Keratinocyte (primary cell): ENCODE measurements at regions not wholly inside any gene's neighbourhood (a gene's known extent, or its start where the extent isn't known, plus 50 kb on each side); places are given as distances from the start of the nearest gene placed in this dataset.
"Not testable (repeated sequence)": the region's sequence is repeated elsewhere in the genome, so short reads cannot be mapped to it uniquely, and the experiment has no call there.

Source experiments
- DNase-seq: peaks from one replicate; pipeline ENCODE4 v3.0.0-alpha.2; 2011; ENCODE audit warnings: low read depth, missing footprints, low spot score
- FAIRE-seq: peaks from 2 replicates; lab custom pipeline; 2011; peaks lifted over from hg19 to GRCh38; lab: Jason Lieb, UNC
- H2AFZ ChIP-seq: 2 replicates; pipeline ENCODE4 v1.6.0; 2012; ENCODE audit warnings: low read length, control low read depth, inconsistent platforms; ENCODE audit not compliant: control insufficient read depth
- H3K27ac ChIP-seq: 2 replicates; pipeline ENCODE4 v1.5.1; 2011; ENCODE audit warnings: low read length; ENCODE audit not compliant: control insufficient read depth, insufficient read depth
- H3K27me3 ChIP-seq: 3 replicates; pipeline ENCODE4 v1.6.0; 2011; ENCODE audit warnings: low read length; ENCODE audit not compliant: control insufficient read depth, insufficient read depth; ENCODE audit errors: extremely low read depth
- H3K36me3 ChIP-seq, 2 experiments: 2 replicates in 1 of 2; 3 replicates in 1 of 2; pipeline ENCODE4 v1.5.1; 2011; ENCODE audit warnings: low read length in 2 of 2, mild to moderate bottlenecking in 1 of 2; ENCODE audit not compliant: control insufficient read depth in 2 of 2, insufficient read depth in 2 of 2; ENCODE audit errors: extremely low read depth in 1 of 2
- H3K4me1 ChIP-seq: 3 replicates; pipeline ENCODE4 v1.5.1; 2011; ENCODE audit warnings: low read length; ENCODE audit not compliant: control insufficient read depth, insufficient read depth; ENCODE audit errors: extremely low read depth
- H3K4me2 ChIP-seq: 3 replicates; pipeline ENCODE4 v1.6.0; 2011; ENCODE audit warnings: low read depth, low read length; ENCODE audit not compliant: control insufficient read depth, insufficient read depth; ENCODE audit errors: extremely low read depth
- H3K4me3 ChIP-seq, 3 experiments: fragments of 200-600 bp in 1 of 3; sonication (generic) in 1 of 3; 2 replicates in 2 of 3; 3 replicates in 1 of 3; pipeline ENCODE4 v1.5.1; 2011 to 2016; ENCODE audit warnings: low read length in 3 of 3, mild to moderate bottlenecking in 3 of 3, control low read depth in 2 of 3, inconsistent platforms in 1 of 3, low read depth in 1 of 3, mixed read lengths in 1 of 3, mixed run types in 1 of 3, moderate library complexity in 1 of 3; ENCODE audit not compliant: control insufficient read depth in 2 of 3, insufficient read depth in 2 of 3; ENCODE audit errors: extremely low read depth in 1 of 3
- H3K79me2 ChIP-seq: 2 replicates; pipeline ENCODE4 v1.6.0; 2012; ENCODE audit warnings: low read length; ENCODE audit not compliant: control insufficient read depth, insufficient read depth
- H3K9ac ChIP-seq: 3 replicates; pipeline ENCODE4 v1.6.0; 2011; ENCODE audit warnings: low read length; ENCODE audit not compliant: control insufficient read depth, insufficient read depth; ENCODE audit errors: extremely low read depth
- H3K9me1 ChIP-seq: 3 replicates; pipeline ENCODE4 v1.6.0; 2011; ENCODE audit warnings: low read length; ENCODE audit not compliant: control insufficient read depth, insufficient read depth; ENCODE audit errors: extremely low read depth
- H3K9me3 ChIP-seq: 2 replicates; pipeline ENCODE4 v1.5.1; 2012; ENCODE audit warnings: low read depth, low read length; ENCODE audit not compliant: control insufficient read depth
- H4K20me1 ChIP-seq: 3 replicates; pipeline ENCODE4 v1.6.0; 2011; ENCODE audit warnings: low read length; ENCODE audit not compliant: control insufficient read depth, insufficient read depth; ENCODE audit errors: extremely low read depth
- EZH2 ChIP-seq: IDR thresholded peaks from one replicate; pipeline ENCODE4 v1.6.1; 2012; ENCODE audit warnings: inconsistent platforms, mild to moderate bottlenecking, low read length, moderate library complexity
- dilution Hi-C: fragments of 300-500 bp; cut with MboI; formaldehyde crosslinking; loops from one replicate; pipeline ENCODE4 v1.7.0; 2020; ENCODE audit warnings: low sequenced_read_pairs; ENCODE audit not compliant: extremely low pct_ligation_motif_present
- TF ChIP-seq, protein P1 (sequence below), 3 experiments: IDR thresholded peaks in 1 of 3; conservative IDR thresholded peaks in 1 of 3; optimal IDR thresholded peaks in 1 of 3; 2 replicates in 2 of 3; 3 replicates in 1 of 3; pipeline versions ENCODE3 to v1.5.1; 2011; ENCODE audit warnings: low read length in 3 of 3, mild to moderate bottlenecking in 3 of 3, moderate library complexity in 2 of 3, control low read depth in 1 of 3, inconsistent platforms in 1 of 3; ENCODE audit not compliant: insufficient read depth in 2 of 3; ENCODE audit errors: extremely low read depth in 1 of 3

DNA sequence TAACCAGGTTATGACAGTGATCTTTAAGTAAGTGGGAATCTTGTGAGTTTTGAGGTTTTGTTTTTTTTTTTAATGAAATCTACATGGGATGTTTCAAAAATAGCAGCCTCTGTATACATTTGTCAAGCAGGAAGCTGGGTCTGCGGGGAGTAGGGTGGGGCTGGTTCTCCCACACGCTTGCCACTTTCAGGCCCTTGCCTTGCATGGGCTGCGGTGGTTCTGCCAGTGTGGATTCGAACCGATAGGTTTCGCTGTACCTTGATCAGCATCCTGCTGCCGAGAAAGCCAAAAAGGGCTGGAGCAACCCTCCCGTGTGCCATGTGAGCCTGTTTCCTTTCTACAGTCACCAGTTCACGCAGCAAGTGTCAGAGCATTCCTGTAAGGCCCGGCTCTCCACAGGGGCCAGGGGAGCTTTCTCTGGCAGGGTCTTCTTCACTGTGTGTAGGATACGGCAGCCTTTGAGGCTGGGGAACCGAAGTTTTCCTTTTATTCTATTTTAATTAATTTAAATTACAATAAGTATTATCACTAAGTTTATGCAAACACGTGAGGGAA is 79.2 kb upstream of the SAMD11 start:
- FAIRE-seq, result no peak
- H3K36me3 ChIP-seq, result no peaks in the 10 kb centered on the region
- H3K4me3 ChIP-seq, result no peak overlapping the region
- no peak overlapping the region for H3K27ac ChIP-seq
- no peaks in the 10 kb centered on the region for H3K9me1 ChIP-seq
- H3K4me1 ChIP-seq, result peaks cover 4% of the 10 kb centered on the region
- DNase-seq, result no peak
- no peak overlapping the region for H2AFZ ChIP-seq
- H3K27me3 ChIP-seq, result no peaks in the 10 kb centered on the region
- H3K79me2 ChIP-seq, result no peaks in the 10 kb centered on the region
- H3K4me2 ChIP-seq, result no peak overlapping the region
- H3K9me3 ChIP-seq, result no peaks in the 10 kb centered on the region
- no peak for TF ChIP-seq EZH2
- TF ChIP-seq, protein P1, sequence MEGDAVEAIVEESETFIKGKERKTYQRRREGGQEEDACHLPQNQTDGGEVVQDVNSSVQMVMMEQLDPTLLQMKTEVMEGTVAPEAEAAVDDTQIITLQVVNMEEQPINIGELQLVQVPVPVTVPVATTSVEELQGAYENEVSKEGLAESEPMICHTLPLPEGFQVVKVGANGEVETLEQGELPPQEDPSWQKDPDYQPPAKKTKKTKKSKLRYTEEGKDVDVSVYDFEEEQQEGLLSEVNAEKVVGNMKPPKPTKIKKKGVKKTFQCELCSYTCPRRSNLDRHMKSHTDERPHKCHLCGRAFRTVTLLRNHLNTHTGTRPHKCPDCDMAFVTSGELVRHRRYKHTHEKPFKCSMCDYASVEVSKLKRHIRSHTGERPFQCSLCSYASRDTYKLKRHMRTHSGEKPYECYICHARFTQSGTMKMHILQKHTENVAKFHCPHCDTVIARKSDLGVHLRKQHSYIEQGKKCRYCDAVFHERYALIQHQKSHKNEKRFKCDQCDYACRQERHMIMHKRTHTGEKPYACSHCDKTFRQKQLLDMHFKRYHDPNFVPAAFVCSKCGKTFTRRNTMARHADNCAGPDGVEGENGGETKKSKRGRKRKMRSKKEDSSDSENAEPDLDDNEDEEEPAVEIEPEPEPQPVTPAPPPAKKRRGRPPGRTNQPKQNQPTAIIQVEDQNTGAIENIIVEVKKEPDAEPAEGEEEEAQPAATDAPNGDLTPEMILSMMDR (optimal IDR thresholded peaks at IDR 0.05 in 1 of 3, IDR thresholded peaks at IDR 0.05 in 1 of 3, conservative IDR thresholded peaks at IDR 0.05 in 1 of 3; ENCODE audit: extremely low read depth in 1 of 3, insufficient read depth in 2 of 3, low read length in 3 of 3), result no peak
- H4K20me1 ChIP-seq, result no peaks in the 10 kb centered on the region
- H3K9ac ChIP-seq, result no peak overlapping the region
- dilution Hi-C loops, result no loop called here

DNA sequence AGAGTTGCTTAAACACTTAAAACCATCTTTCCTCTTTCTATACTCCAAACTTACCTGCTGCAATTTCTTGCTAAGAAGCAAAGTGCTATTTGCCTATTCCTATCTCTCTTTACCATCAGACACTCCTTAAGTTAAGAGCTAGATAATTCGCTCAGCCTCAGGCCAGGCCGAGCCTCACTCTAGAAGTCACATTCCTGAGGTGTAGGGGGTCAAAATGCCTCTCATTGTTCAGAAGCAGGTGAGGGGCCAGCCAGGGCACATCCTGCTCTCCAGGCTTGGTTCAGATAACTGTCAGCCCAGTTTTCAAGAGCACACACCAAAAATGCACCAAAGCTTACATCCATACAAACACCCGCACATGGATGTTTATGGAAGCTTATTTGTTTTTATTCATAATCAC is 78.1 kb upstream of the SAMD11 start:
- H3K79me2 ChIP-seq, H3K9me1 ChIP-seq, H2AFZ ChIP-seq, DNase-seq, H3K9ac ChIP-seq, H3K27ac ChIP-seq, H3K4me2 ChIP-seq, H3K4me1 ChIP-seq, H4K20me1 ChIP-seq, H3K27me3 ChIP-seq, H3K9me3 ChIP-seq, H3K4me3 ChIP-seq, FAIRE-seq, H3K36me3 ChIP-seq, dilution Hi-C loops: not testable (repeated sequence)

DNA sequence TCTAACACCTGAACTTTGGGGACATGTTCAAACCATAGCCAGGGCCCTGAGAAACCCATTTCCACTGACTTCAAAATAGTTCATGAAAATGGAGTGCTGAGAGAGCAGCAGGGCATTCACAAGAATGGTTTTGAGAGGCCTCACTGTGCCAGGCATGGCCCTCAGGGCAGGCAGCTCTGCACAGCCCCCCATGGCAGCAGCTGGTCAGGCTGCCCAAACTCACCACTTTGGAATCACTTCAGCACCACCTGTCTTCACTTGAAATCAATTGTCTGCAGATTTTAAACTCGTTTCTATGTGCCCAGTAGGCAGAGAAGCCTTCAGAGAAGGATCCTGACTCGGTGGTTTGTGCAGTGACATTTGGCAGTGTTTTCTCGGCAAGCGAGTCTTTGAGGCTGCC is 73.8 kb upstream of the SAMD11 start:
- H3K79me2 ChIP-seq, H3K4me2 ChIP-seq, H3K9ac ChIP-seq, H3K36me3 ChIP-seq, H2AFZ ChIP-seq, H3K9me3 ChIP-seq, H4K20me1 ChIP-seq, H3K9me1 ChIP-seq, dilution Hi-C loops, H3K4me1 ChIP-seq, H3K27ac ChIP-seq, H3K4me3 ChIP-seq, H3K27me3 ChIP-seq, FAIRE-seq, DNase-seq: not testable (repeated sequence)

DNA sequence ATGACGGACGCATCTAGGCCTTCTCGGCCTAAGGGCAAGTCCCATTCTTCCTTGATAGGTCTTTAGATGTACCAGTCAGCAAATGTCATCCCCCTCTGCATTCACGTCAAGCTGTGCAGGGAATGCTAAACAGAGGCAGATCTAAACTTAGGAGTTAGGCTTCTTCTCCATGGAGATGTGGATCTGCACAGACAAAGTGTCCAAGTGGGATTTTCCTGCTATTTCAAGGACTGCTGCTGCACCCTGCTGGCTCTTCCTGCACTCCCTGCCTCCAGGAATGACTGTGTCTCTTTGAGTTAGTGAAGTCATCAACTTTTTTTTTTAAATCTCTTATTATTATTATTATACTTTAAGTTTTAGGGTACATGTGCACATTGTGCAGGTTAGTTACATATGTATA is 73.4 kb upstream of the SAMD11 start:
- DNase-seq, H3K4me2 ChIP-seq, H3K4me3 ChIP-seq, H3K9me3 ChIP-seq, H3K27ac ChIP-seq, H3K36me3 ChIP-seq, H3K9me1 ChIP-seq, H3K27me3 ChIP-seq, H2AFZ ChIP-seq, H4K20me1 ChIP-seq, dilution Hi-C loops, H3K79me2 ChIP-seq, H3K4me1 ChIP-seq, FAIRE-seq, H3K9ac ChIP-seq: not testable (repeated sequence)
